ENCODE measurements at regions not wholly inside any gene's neighbourhood (a gene's known extent, or its start where the extent isn't known, plus 50 kb on each side); places are given as distances from the start of the nearest gene placed in this dataset.

- Histone ChIP-seq H3K27ac (ENCODE audit: low read depth, low read length, severe bottlenecking) (no peak overlapping the region), H3K4me3 (ENCODE audit: extremely low read depth, insufficient read depth, low read length, poor library complexity, severe bottlenecking) (no peak overlapping the region), H3K36me3 (ENCODE audit: control insufficient read depth, insufficient read depth, low read length) (no peaks in the 10 kb centered on the region), H3K9me3 (ENCODE audit: control insufficient read depth, low read length) (no peaks in the 10 kb centered on the region), H3K4me1 (ENCODE audit: control insufficient read depth, insufficient read depth, low read length, poor library complexity, severe bottlenecking) (no peaks in the 10 kb centered on the region)
These were observed 366.2 kb upstream of the BTBD3 start for GRCh38 chr20:11551479-11551878.

- H3K27ac ChIP-seq (ENCODE audit: low read depth, low read length, severe bottlenecking) = no peak overlapping the region
- no peak overlapping the region for H3K4me3 ChIP-seq (ENCODE audit: extremely low read depth, insufficient read depth, low read length, poor library complexity, severe bottlenecking)
- no peaks in the 10 kb centered on the region for H3K36me3 ChIP-seq (ENCODE audit: control insufficient read depth, insufficient read depth, low read length)
- H3K9me3 ChIP-seq (ENCODE audit: control insufficient read depth, low read length) = no peaks in the 10 kb centered on the region
- WGBS, 2 experiments (ENCODE audit: insufficient coverage in 2 of 2) = 69 to 87% methylated on average over 3 of the region's 4 CpGs
- no peaks in the 10 kb centered on the region for H3K4me1 ChIP-seq (ENCODE audit: control insufficient read depth, insufficient read depth, low read length, poor library complexity, severe bottlenecking)
These were observed 364.1 kb upstream of the BTBD3 start for GRCh38 chr20:11553603-11554002.

GRCh38 chr20:11555510-11555909 lies 362.2 kb upstream of the BTBD3 start:
- no CpG with 5 or more reads among the region's 2 CpGs for WGBS, 2 experiments (ENCODE audit: insufficient coverage in 2 of 2)
- Histone ChIP-seq H3K4me1 (ENCODE audit: control insufficient read depth, insufficient read depth, low read length, poor library complexity, severe bottlenecking) (no peaks in the 10 kb centered on the region), H3K36me3 (ENCODE audit: control insufficient read depth, insufficient read depth, low read length) (no peaks in the 10 kb centered on the region), H3K27ac (ENCODE audit: low read depth, low read length, severe bottlenecking) (no peak overlapping the region), H3K4me3 (ENCODE audit: extremely low read depth, insufficient read depth, low read length, poor library complexity, severe bottlenecking) (no peak overlapping the region), H3K9me3 (ENCODE audit: control insufficient read depth, low read length) (no peaks in the 10 kb centered on the region)

- H3K9me3 ChIP-seq (ENCODE audit: control insufficient read depth, low read length) = no peaks in the 10 kb centered on the region
- no peaks in the 10 kb centered on the region for H3K36me3 ChIP-seq (ENCODE audit: control insufficient read depth, insufficient read depth, low read length)
- 95 to 100% methylated on average over 2 of the region's 2 CpGs for WGBS, 2 experiments (ENCODE audit: insufficient coverage in 2 of 2)
- H3K4me1 ChIP-seq (ENCODE audit: control insufficient read depth, insufficient read depth, low read length, poor library complexity, severe bottlenecking) = no peaks in the 10 kb centered on the region
- H3K4me3 ChIP-seq (ENCODE audit: extremely low read depth, insufficient read depth, low read length, poor library complexity, severe bottlenecking) = no peak overlapping the region
- no peak overlapping the region for H3K27ac ChIP-seq (ENCODE audit: low read depth, low read length, severe bottlenecking)
These were observed 361.3 kb upstream of the BTBD3 start for GRCh38 chr20:11556410-11556809.

- no peaks in the 10 kb centered on the region for H3K4me1 ChIP-seq (ENCODE audit: control insufficient read depth, insufficient read depth, low read length, poor library complexity, severe bottlenecking)
- 87 to 91% methylated on average over 3 to 4 of the region's 5 CpGs for WGBS, 2 experiments (ENCODE audit: insufficient coverage in 2 of 2)
- H3K36me3 ChIP-seq (ENCODE audit: control insufficient read depth, insufficient read depth, low read length) = no peaks in the 10 kb centered on the region
- H3K4me3 ChIP-seq (ENCODE audit: extremely low read depth, insufficient read depth, low read length, poor library complexity, severe bottlenecking) = no peak overlapping the region
- H3K27ac ChIP-seq (ENCODE audit: low read depth, low read length, severe bottlenecking) = no peak overlapping the region
- no peaks in the 10 kb centered on the region for H3K9me3 ChIP-seq (ENCODE audit: control insufficient read depth, low read length)
These were observed 353.2 kb upstream of the BTBD3 start for GRCh38 chr20:11564491-11564890.

- Histone ChIP-seq H3K27ac (ENCODE audit: low read depth, low read length, severe bottlenecking) (no peak overlapping the region), H3K9me3 (ENCODE audit: control insufficient read depth, low read length) (no peaks in the 10 kb centered on the region), H3K4me3 (ENCODE audit: extremely low read depth, insufficient read depth, low read length, poor library complexity, severe bottlenecking) (no peak overlapping the region), H3K36me3 (ENCODE audit: control insufficient read depth, insufficient read depth, low read length) (no peaks in the 10 kb centered on the region), H3K4me1 (ENCODE audit: control insufficient read depth, insufficient read depth, low read length, poor library complexity, severe bottlenecking) (no peaks in the 10 kb centered on the region)
- WGBS, 2 experiments (ENCODE audit: insufficient coverage in 2 of 2) = 65 to 81% methylated on average over 2 to 5 of the region's 5 CpGs
These were observed 348.5 kb upstream of the BTBD3 start for GRCh38 chr20:11569163-11569562.

- Histone ChIP-seq H3K9me3 (ENCODE audit: control insufficient read depth, low read length) (no peaks in the 10 kb centered on the region), H3K36me3 (ENCODE audit: control insufficient read depth, insufficient read depth, low read length) (no peaks in the 10 kb centered on the region), H3K4me3 (ENCODE audit: extremely low read depth, insufficient read depth, low read length, poor library complexity, severe bottlenecking) (no peak overlapping the region), H3K27ac (ENCODE audit: low read depth, low read length, severe bottlenecking) (no peak overlapping the region), H3K4me1 (ENCODE audit: control insufficient read depth, insufficient read depth, low read length, poor library complexity, severe bottlenecking) (no peaks in the 10 kb centered on the region)
- WGBS, 2 experiments (ENCODE audit: insufficient coverage in 2 of 2) = 44% methylated on average over 1 of the region's 4 CpGs; no CpG with 5 or more reads in 1 of the 2 experiments
These were observed 344.2 kb upstream of the BTBD3 start for GRCh38 chr20:11573507-11573906.

GRCh38 chr20:11581271-11581670 lies 336.4 kb upstream of the BTBD3 start:
- Histone ChIP-seq H3K4me1 (ENCODE audit: control insufficient read depth, insufficient read depth, low read length, poor library complexity, severe bottlenecking) (no peaks in the 10 kb centered on the region), H3K9me3 (ENCODE audit: control insufficient read depth, low read length) (no peaks in the 10 kb centered on the region), H3K36me3 (ENCODE audit: control insufficient read depth, insufficient read depth, low read length) (no peaks in the 10 kb centered on the region), H3K27ac (ENCODE audit: low read depth, low read length, severe bottlenecking) (no peak overlapping the region), H3K4me3 (ENCODE audit: extremely low read depth, insufficient read depth, low read length, poor library complexity, severe bottlenecking) (no peak overlapping the region)
- WGBS, 2 experiments (ENCODE audit: insufficient coverage in 2 of 2) = 88% methylated on average over 1 of the region's 2 CpGs; no CpG with 5 or more reads in 1 of the 2 experiments

- Histone ChIP-seq H3K4me3 (ENCODE audit: extremely low read depth, insufficient read depth, low read length, poor library complexity, severe bottlenecking) (no peak overlapping the region), H3K9me3 (ENCODE audit: control insufficient read depth, low read length) (no peaks in the 10 kb centered on the region), H3K36me3 (ENCODE audit: control insufficient read depth, insufficient read depth, low read length) (no peaks in the 10 kb centered on the region), H3K4me1 (ENCODE audit: control insufficient read depth, insufficient read depth, low read length, poor library complexity, severe bottlenecking) (no peaks in the 10 kb centered on the region), H3K27ac (ENCODE audit: low read depth, low read length, severe bottlenecking) (no peak overlapping the region)
- WGBS, 2 experiments (ENCODE audit: insufficient coverage in 2 of 2) = 71% methylated on average over 1 of the region's 2 CpGs; no CpG with 5 or more reads in 1 of the 2 experiments
These were observed 335.6 kb upstream of the BTBD3 start for GRCh38 chr20:11582060-11582459.

GRCh38 chr20:11585752-11586352 lies 331.8 kb upstream of the BTBD3 start:
- H3K9me3 ChIP-seq (ENCODE audit: control insufficient read depth, low read length) = no peaks in the 10 kb centered on the region
- WGBS, 2 experiments (ENCODE audit: insufficient coverage in 2 of 2) = 67 to 68% methylated on average over 2 to 3 of the region's 3 CpGs
- no peaks in the 10 kb centered on the region for H3K36me3 ChIP-seq (ENCODE audit: control insufficient read depth, insufficient read depth, low read length)
- no peaks in the 10 kb centered on the region for H3K4me1 ChIP-seq (ENCODE audit: control insufficient read depth, insufficient read depth, low read length, poor library complexity, severe bottlenecking)
- no peak overlapping the region for H3K27ac ChIP-seq (ENCODE audit: low read depth, low read length, severe bottlenecking)
- no peak overlapping the region for H3K4me3 ChIP-seq (ENCODE audit: extremely low read depth, insufficient read depth, low read length, poor library complexity, severe bottlenecking)

GRCh38 chr20:11588875-11589274 lies 328.8 kb upstream of the BTBD3 start:
- no peaks in the 10 kb centered on the region for H3K9me3 ChIP-seq (ENCODE audit: control insufficient read depth, low read length)
- H3K36me3 ChIP-seq (ENCODE audit: control insufficient read depth, insufficient read depth, low read length) = no peaks in the 10 kb centered on the region
- no peak overlapping the region for H3K27ac ChIP-seq (ENCODE audit: low read depth, low read length, severe bottlenecking)
- H3K4me1 ChIP-seq (ENCODE audit: control insufficient read depth, insufficient read depth, low read length, poor library complexity, severe bottlenecking) = no peaks in the 10 kb centered on the region
- no peak overlapping the region for H3K4me3 ChIP-seq (ENCODE audit: extremely low read depth, insufficient read depth, low read length, poor library complexity, severe bottlenecking)
- no CpG with 5 or more reads among the region's 4 CpGs for WGBS, 2 experiments (ENCODE audit: insufficient coverage in 2 of 2)

Data from mesodermal cell (in vitro differentiated cells).